Upper lobe of right lung (tissue), 1 donor: ENCODE measurements at regions not wholly inside any gene's neighbourhood (a gene's known extent, or its start where the extent isn't known, plus 50 kb on each side); places are given as distances from the start of the nearest gene placed in this dataset.

Source experiments
- ATAC-seq: fragments of 200-7000 bp; cut with Tn5 transposase; one replicate; pipeline ENCODE4 v1.9.1; 2020; ENCODE audit warnings: mild to moderate bottlenecking, moderate library complexity
- DNase-seq: peaks from one replicate; pipeline ENCODE4 v3.0.0-alpha.2; 2020
- H3K27ac ChIP-seq: fragments of 200-600 bp; one replicate; pipeline ENCODE4 v1.8.0; 2022
- H3K27me3 ChIP-seq: fragments of 200-600 bp; one replicate; pipeline ENCODE4 v1.8.0; 2022; ENCODE audit warnings: mild to moderate bottlenecking
- H3K36me3 ChIP-seq: fragments of 200-600 bp; one replicate; pipeline ENCODE4 v1.8.0; 2022
- H3K4me1 ChIP-seq: fragments of 200-600 bp; one replicate; pipeline ENCODE4 v1.8.0; 2022
- H3K4me3 ChIP-seq: fragments of 200-600 bp; one replicate; pipeline ENCODE4 v1.8.0; 2022; ENCODE audit warnings: mild to moderate bottlenecking
- H3K9me3 ChIP-seq: fragments of 200-600 bp; one replicate; pipeline ENCODE4 v1.8.0; 2022
- CTCF ChIP-seq: fragments of 200-600 bp; IDR thresholded peaks from one replicate; pipeline ENCODE4 v1.8.0; 2022; ENCODE audit warnings: antibody characterized with exemption
- intact Hi-C: fragments of 100-400 bp; cut with DNase I; formaldehyde crosslinking; loops from one replicate; pipeline ENCODE4 v1.11.0; 2022
- donor health status: DM: no; HTN: yes; CAD: no; lungs with severe emphysema.

GRCh38 chr1:170339534-170339933, 192.4 kb upstream of the GORAB start:
- DNase-seq: no peak
- ATAC-seq: no peak
- H3K36me3 ChIP-seq: no peaks in the 10 kb centered on the region
- no peak overlapping the region for H3K4me3 ChIP-seq
- no peaks in the 10 kb centered on the region for H3K9me3 ChIP-seq
- no peak overlapping the region for H3K27ac ChIP-seq
- TF ChIP-seq CTCF: no peak
- no peaks in the 10 kb centered on the region for H3K27me3 ChIP-seq
- no peaks in the 10 kb centered on the region for H3K4me1 ChIP-seq
- intact Hi-C loops: no loop called here

- no peak for DNase-seq
- intact Hi-C loops: no loop called here
These were observed 191.7 kb upstream of the GORAB start for GRCh38 chr1:170340308-170340707.

GRCh38 chr1:170351366-170351946, 180.5 kb upstream of the GORAB start:
- DNase-seq (no peak), ATAC-seq (no peak)
- Histone ChIP-seq H3K27ac (no peak overlapping the region), H3K9me3 (no peaks in the 10 kb centered on the region), H3K4me3 (no peak overlapping the region), H3K27me3 (no peaks in the 10 kb centered on the region), H3K4me1 (no peaks in the 10 kb centered on the region), H3K36me3 (no peaks in the 10 kb centered on the region)
- TF ChIP-seq CTCF: no peak
- intact Hi-C loops: no loop called here

More at GRCh38 chr1:170340308-170340707, 191.7 kb upstream of the GORAB start:
- Histone ChIP-seq H3K27ac (no peak overlapping the region), H3K4me3 (no peak overlapping the region), H3K27me3 (no peaks in the 10 kb centered on the region), H3K36me3 (no peaks in the 10 kb centered on the region), H3K4me1 (no peaks in the 10 kb centered on the region), H3K9me3 (no peaks in the 10 kb centered on the region)
- ATAC-seq: no peak
- no peak for TF ChIP-seq CTCF

GRCh38 chr1:170354246-170354645, 177.7 kb upstream of the GORAB start:
- DNase-seq (no peak), ATAC-seq (no peak)
- TF ChIP-seq CTCF: no peak
- no peak overlapping the region for H3K27ac ChIP-seq
- intact Hi-C loops: no loop called here
- no peak overlapping the region for H3K4me3 ChIP-seq
- no peaks in the 10 kb centered on the region for H3K36me3 ChIP-seq
- no peaks in the 10 kb centered on the region for H3K27me3 ChIP-seq
- H3K9me3 ChIP-seq: no peaks in the 10 kb centered on the region
- no peaks in the 10 kb centered on the region for H3K4me1 ChIP-seq

- Histone ChIP-seq H3K9me3 (no peaks in the 10 kb centered on the region), H3K27me3 (no peaks in the 10 kb centered on the region), H3K4me3 (no peak overlapping the region), H3K4me1 (no peaks in the 10 kb centered on the region), H3K36me3 (no peaks in the 10 kb centered on the region), H3K27ac (no peak overlapping the region)
- no peak for ATAC-seq
- intact Hi-C loops: no loop called here
- TF ChIP-seq CTCF: no peak
- no peak for DNase-seq
These were observed 177.3 kb upstream of the GORAB start for GRCh38 chr1:170354690-170355089.

- no peaks in the 10 kb centered on the region for H3K36me3 ChIP-seq
- no peak overlapping the region for H3K4me3 ChIP-seq
- TF ChIP-seq CTCF: no peak
- no peak overlapping the region for H3K27ac ChIP-seq
- no peaks in the 10 kb centered on the region for H3K9me3 ChIP-seq
- H3K4me1 ChIP-seq: no peaks in the 10 kb centered on the region
- no peak for ATAC-seq
- no peaks in the 10 kb centered on the region for H3K27me3 ChIP-seq
- intact Hi-C loops: no loop called here
- DNase-seq: no peak
These were observed 176.6 kb upstream of the GORAB start for GRCh38 chr1:170355267-170355801.
